A673 (cell line): ENCODE measurements at regions not wholly inside any gene's neighbourhood (a gene's known extent, or its start where the extent isn't known, plus 50 kb on each side); places are given as distances from the start of the nearest gene placed in this dataset.
"Not testable (repeated sequence)": the region's sequence is repeated elsewhere in the genome, so short reads cannot be mapped to it uniquely, and the experiment has no call there.

Source experiments
- BruUV-seq: library from RNA; stranded (reverse); fragments of 400-500 nt; replicated peaks from 2 replicates; lab custom pipeline; 2021; lab: Mats Ljungman, UMichigan
- CTCF ChIA-PET: fragments of 300-600 bp; sonication (Branson Sonifier 250); formaldehyde crosslinking; loops from one replicate; lab custom pipeline; 2022; ENCODE audit warnings: antibody characterized with exemption; lab: Charles Lee
- POLR2A ChIA-PET: fragments of 300-600 bp; sonication (Branson Sonifier 250); formaldehyde crosslinking; loops from one replicate; lab custom pipeline; 2022; ENCODE audit warnings: antibody characterized with exemption; ENCODE audit not compliant: low non-redundant PET; lab: Charles Lee
- DNase-seq: peaks from one replicate; pipeline ENCODE4 v3.0.0-alpha.2; 2015; ENCODE audit warnings: low spot score
- H3K27ac ChIP-seq: fragments of 200-600 bp; sonication (generic); 2 replicates; pipeline ENCODE4 v1.5.1; 2016; ENCODE audit warnings: mixed run types, low read depth, mild to moderate bottlenecking, mixed read lengths, antibody characterized with exemption, low read length; ENCODE audit not compliant: poor library complexity, severe bottlenecking
- H3K27me3 ChIP-seq: fragments of 200-600 bp; sonication (generic); replicated peaks from 2 replicates; pipeline ENCODE4 v1.6.1; 2017; ENCODE audit warnings: mixed run types, low read depth, mild to moderate bottlenecking, mixed read lengths, antibody characterized with exemption, low read length; ENCODE audit not compliant: insufficient read depth, poor library complexity
- H3K36me3 ChIP-seq: fragments of 200-600 bp; sonication (generic); 2 replicates; pipeline ENCODE4 v1.6.1; 2016; ENCODE audit warnings: mixed run types, mild to moderate bottlenecking, mixed read lengths, antibody characterized with exemption, low read length; ENCODE audit not compliant: insufficient read depth, poor library complexity, severe bottlenecking
- H3K4me1 ChIP-seq: fragments of 200-600 bp; sonication (generic); 2 replicates; pipeline ENCODE4 v1.6.1; 2017; ENCODE audit warnings: mixed run types, mild to moderate bottlenecking, mixed read lengths, antibody characterized with exemption, low read length; ENCODE audit not compliant: insufficient read depth, poor library complexity, severe bottlenecking
- H3K4me3 ChIP-seq: fragments of 200-600 bp; sonication (generic); 2 replicates; pipeline ENCODE4 v1.5.1; 2016; ENCODE audit warnings: low read depth, mixed run types, mild to moderate bottlenecking, mixed read lengths, low read length; ENCODE audit not compliant: poor library complexity, severe bottlenecking
- H3K9me3 ChIP-seq: fragments of 200-600 bp; sonication (generic); 2 replicates; pipeline ENCODE4 v1.6.1; 2016; ENCODE audit warnings: mixed run types, low read depth, mild to moderate bottlenecking, mixed read lengths, antibody characterized with exemption, low read length; ENCODE audit not compliant: poor library complexity, severe bottlenecking
- CTCF ChIP-seq: fragments of 300-800, 200-600 bp; sonication (generic); conservative IDR thresholded peaks from 2 replicates; pipeline ENCODE4 v1.5.1; 2017; ENCODE audit warnings: low read depth, mild to moderate bottlenecking, antibody characterized with exemption, low read length, moderate library complexity, mixed read lengths
- EZH2 ChIP-seq: fragments of 200-600 bp; sonication (generic); IDR thresholded peaks from 2 replicates; pipeline ENCODE4 v1.6.1; 2017; ENCODE audit warnings: borderline replicate concordance, low read depth, mild to moderate bottlenecking, mixed read lengths, antibody characterized with exemption, low read length; ENCODE audit not compliant: poor library complexity, severe bottlenecking
- intact Hi-C: fragments of 100-400 bp; cut with micrococcal nuclease; formaldehyde crosslinking; loops from one replicate; pipeline ENCODE4 v1.10.0; 2022; ENCODE audit not compliant: unreplicated experiment

GRCh38 chr3:73259856-73260255 lies 198.4 kb downstream of the EBLN2 start:
- no peak for DNase-seq
- ChIA-PET POLR2A (no interaction called here), CTCF (no interaction called here)
- no TSS peak for BruUV-seq
- Histone ChIP-seq H3K4me3 (no peak overlapping the region), H3K36me3 (no peaks in the 10 kb centered on the region), H3K27ac (no peak overlapping the region), H3K4me1 (no peaks in the 10 kb centered on the region), H3K9me3 (no peaks in the 10 kb centered on the region), H3K27me3 (no peaks in the 10 kb centered on the region)
- TF ChIP-seq CTCF, result no peak
- no peak for TF ChIP-seq EZH2
- intact Hi-C loops, result no loop called here

GRCh38 chr3:73266558-73266957 lies 205.1 kb downstream of the EBLN2 start:
- H3K27ac ChIP-seq, POLR2A ChIA-PET, H3K4me1 ChIP-seq, BruUV-seq, H3K9me3 ChIP-seq, CTCF ChIA-PET, DNase-seq, H3K4me3 ChIP-seq, H3K36me3 ChIP-seq, H3K27me3 ChIP-seq, intact Hi-C loops: not testable (repeated sequence)

GRCh38 chr3:73269126-73269525 lies 207.7 kb downstream of the EBLN2 start:
- H3K4me1 ChIP-seq, H3K27me3 ChIP-seq, intact Hi-C loops, H3K27ac ChIP-seq, H3K4me3 ChIP-seq, H3K9me3 ChIP-seq, DNase-seq, BruUV-seq, H3K36me3 ChIP-seq, POLR2A ChIA-PET, CTCF ChIA-PET: not testable (repeated sequence)

- H3K9me3 ChIP-seq, result no peaks in the 10 kb centered on the region
- ChIA-PET POLR2A (no interaction called here), CTCF (no interaction called here)
- no peaks in the 10 kb centered on the region for H3K4me1 ChIP-seq
- no peak for TF ChIP-seq CTCF
- no peak for TF ChIP-seq EZH2
- intact Hi-C loops, result no loop called here
- no peaks in the 10 kb centered on the region for H3K36me3 ChIP-seq
- no peak overlapping the region for H3K27ac ChIP-seq
- no TSS peak for BruUV-seq
- no peak for DNase-seq
- H3K4me3 ChIP-seq, result no peak overlapping the region
- no peaks in the 10 kb centered on the region for H3K27me3 ChIP-seq
Observed at GRCh38 chr3:73270839-73271483, 209.5 kb downstream of the EBLN2 start.
